ENCODE measurements at regions not wholly inside any gene's neighbourhood (a gene's known extent, or its start where the extent isn't known, plus 50 kb on each side); places are given as distances from the start of the nearest gene placed in this dataset.
A peak's percentile ranks its signal among the peaks of the same experiment; 100 is the strongest.

- peak; percentile 3 to 87 (median 67) for DNase-seq
- intact Hi-C loops (cut with DNase I) = loop anchor here (5.0 kb wide), 1 partner anchor 609 kb away; no protein-coding TSS in a partner anchor
Measured at GRCh38 chr2:155733091-155733853, 599.2 kb downstream of the NR4A2 start.

- no peak for DNase-seq
- intact Hi-C loops (cut with DNase I) = loop anchor here (5.0 kb wide), 1 partner anchor 611 kb away; no protein-coding TSS in a partner anchor
Measured at GRCh38 chr2:155730804-155731203, 601.7 kb downstream of the NR4A2 start.

GRCh38 chr2:155727187-155727895 lies 605.2 kb downstream of the NR4A2 start:
- DNase-seq = no peak
- intact Hi-C loops (cut with DNase I) = no loop called here

GRCh38 chr2:155722290-155722689 lies 610.2 kb downstream of the NR4A2 start:
- DNase-seq = no peak
- intact Hi-C loops (cut with DNase I) = no loop called here

GRCh38 chr2:155715705-155716104 lies 616.8 kb downstream of the NR4A2 start:
- intact Hi-C loops (cut with DNase I) = no loop called here
- no peak for DNase-seq

- peak in 1 of 42 donors; percentile 26 for DNase-seq
- intact Hi-C loops (cut with DNase I) = no loop called here
Measured at GRCh38 chr2:155714983-155715382, 617.5 kb downstream of the NR4A2 start.

- intact Hi-C loops (cut with DNase I) = no loop called here
- peak in 14 of 42 donors; percentile 17 to 62 (median 35) for DNase-seq
Measured at GRCh38 chr2:155708071-155708470, 624.5 kb downstream of the NR4A2 start.

GRCh38 chr2:155703917-155704316 lies 628.6 kb downstream of the NR4A2 start:
- intact Hi-C loops (cut with DNase I) = no loop called here
- DNase-seq = no peak

GRCh38 chr2:155703048-155703447 lies 629.5 kb downstream of the NR4A2 start:
- intact Hi-C loops (cut with DNase I) = no loop called here

GRCh38 chr2:155701721-155702120 lies 630.8 kb downstream of the NR4A2 start:
- DNase-seq = no peak

More at GRCh38 chr2:155703048-155703447, 629.5 kb downstream of the NR4A2 start:
- no peak for DNase-seq

GRCh38 chr2:155696571-155696970 lies 636.0 kb downstream of the NR4A2 start:
- intact Hi-C loops (cut with DNase I) = no loop called here
- no peak for DNase-seq

More at GRCh38 chr2:155701721-155702120, 630.8 kb downstream of the NR4A2 start:
- intact Hi-C loops (cut with DNase I) = no loop called here

- no peak for DNase-seq
- intact Hi-C loops (cut with DNase I) = no loop called here
Measured at GRCh38 chr2:155695505-155695904, 637.0 kb downstream of the NR4A2 start.

- no peak for DNase-seq
- intact Hi-C loops (cut with DNase I) = no loop called here
Measured at GRCh38 chr2:155692856-155693255, 639.7 kb downstream of the NR4A2 start.

- intact Hi-C loops (cut with DNase I) = no loop called here
- no peak for DNase-seq
Measured at GRCh38 chr2:155692106-155692505, 640.4 kb downstream of the NR4A2 start.

GRCh38 chr2:155690785-155691184 lies 641.7 kb downstream of the NR4A2 start:
- intact Hi-C loops (cut with DNase I) = no loop called here
- no peak for DNase-seq

GRCh38 chr2:155689791-155690190 lies 642.7 kb downstream of the NR4A2 start:
- DNase-seq = peak in 9 of 42 donors; percentile 13 to 66 (median 21)

GRCh38 chr2:155687181-155687580 lies 645.3 kb downstream of the NR4A2 start:
- DNase-seq = no peak
- intact Hi-C loops (cut with DNase I) = no loop called here

More at GRCh38 chr2:155689791-155690190, 642.7 kb downstream of the NR4A2 start:
- intact Hi-C loops (cut with DNase I) = no loop called here

GRCh38 chr2:155679647-155680046 lies 652.9 kb downstream of the NR4A2 start:
- no peak for DNase-seq
- intact Hi-C loops (cut with DNase I) = no loop called here

GRCh38 chr2:155675920-155676319 lies 656.6 kb downstream of the NR4A2 start:
- no peak for DNase-seq
- intact Hi-C loops (cut with DNase I) = no loop called here

- peak in 1 of 42 donors; percentile 6 for DNase-seq
- intact Hi-C loops (cut with DNase I) = no loop called here
Measured at GRCh38 chr2:155665704-155666103, 666.8 kb downstream of the NR4A2 start.

All from head of caudate nucleus (tissue), 42 donors.